ENCODE measurements at regions not wholly inside any gene's neighbourhood (a gene's known extent, or its start where the extent isn't known, plus 50 kb on each side); places are given as distances from the start of the nearest gene placed in this dataset.
A peak's percentile ranks its signal among the peaks of the same experiment; 100 is the strongest.

DNA sequence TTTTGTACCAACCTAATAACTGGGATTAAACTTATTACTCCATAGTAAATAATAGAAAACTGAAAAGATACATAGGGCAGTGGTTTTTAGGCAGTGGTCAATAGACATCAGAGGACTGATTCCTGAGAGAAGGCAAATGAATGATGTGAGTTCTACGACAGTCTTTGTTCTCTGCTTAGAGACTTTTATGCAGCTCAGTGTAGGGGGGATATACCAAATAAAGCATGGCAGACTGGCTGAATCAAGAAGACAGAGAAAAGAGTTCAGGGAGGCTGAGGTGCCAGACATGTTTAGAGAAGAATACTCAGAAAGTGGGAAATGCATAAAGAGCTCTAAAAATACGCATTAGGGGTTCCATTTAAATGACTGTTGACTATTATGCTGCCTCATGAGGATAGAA lies 320.8 kb upstream of the FAR2 start:
- no peak for DNase-seq

DNA sequence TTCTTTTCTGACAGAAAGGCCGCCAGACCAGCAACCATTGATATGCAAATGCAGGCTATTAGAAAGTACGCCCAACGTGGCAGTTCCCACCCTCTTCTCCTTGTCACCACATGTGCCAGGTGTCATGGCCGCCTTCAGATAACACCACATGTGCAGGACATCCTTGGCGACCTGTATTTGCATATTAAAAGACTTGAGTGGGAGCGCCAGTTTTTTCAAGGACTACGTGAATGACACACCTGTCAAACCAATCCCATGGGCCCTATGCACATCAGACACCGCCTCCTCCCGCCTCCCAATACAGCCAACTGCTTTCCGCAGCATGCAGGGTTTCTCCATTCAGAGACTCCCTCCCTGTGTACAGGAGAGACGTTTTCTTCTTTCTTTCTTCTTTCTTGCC lies 318.6 kb upstream of the FAR2 start:
- DNase-seq = no peak

DNA sequence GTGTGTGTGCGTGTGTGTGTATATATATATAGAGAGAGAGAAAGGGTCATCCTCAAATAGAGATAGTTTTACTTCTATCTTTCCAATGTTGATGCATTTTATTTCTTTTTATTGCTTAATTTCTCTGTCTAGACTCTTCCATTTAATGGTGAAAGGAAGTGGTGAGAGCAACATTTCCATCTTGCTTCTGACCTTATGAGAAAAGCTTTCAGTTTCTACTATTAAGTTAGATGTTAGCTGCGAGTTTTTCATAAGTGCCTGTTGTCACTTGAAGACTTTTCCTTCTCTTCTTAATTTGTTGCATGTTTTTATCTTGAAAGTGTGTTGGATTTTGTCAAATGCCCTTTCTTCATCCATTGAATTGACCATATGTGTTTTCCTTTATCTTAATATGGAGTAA lies 304.4 kb upstream of the FAR2 start:
- DNase-seq = no peak

DNA sequence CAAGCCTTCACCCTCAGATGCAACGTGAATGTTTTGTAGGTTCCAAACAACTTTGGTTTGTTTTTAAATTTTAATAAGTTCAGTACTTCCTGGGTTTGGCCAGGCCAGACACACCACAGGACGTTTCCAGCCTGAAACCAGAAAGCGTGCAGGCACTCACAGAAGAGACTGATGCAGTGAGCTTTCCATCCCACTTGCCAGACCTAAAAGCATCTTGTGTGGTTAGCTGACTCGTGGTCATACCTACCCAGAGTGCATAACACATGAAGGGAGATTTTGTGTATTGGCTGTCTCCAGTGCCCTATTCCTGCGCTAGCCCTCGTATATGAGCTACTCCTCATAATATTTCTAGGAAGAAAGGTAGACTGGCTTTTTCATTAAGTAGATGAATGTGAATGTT lies 297.3 kb upstream of the FAR2 start:
- DNase-seq = no peak

DNA sequence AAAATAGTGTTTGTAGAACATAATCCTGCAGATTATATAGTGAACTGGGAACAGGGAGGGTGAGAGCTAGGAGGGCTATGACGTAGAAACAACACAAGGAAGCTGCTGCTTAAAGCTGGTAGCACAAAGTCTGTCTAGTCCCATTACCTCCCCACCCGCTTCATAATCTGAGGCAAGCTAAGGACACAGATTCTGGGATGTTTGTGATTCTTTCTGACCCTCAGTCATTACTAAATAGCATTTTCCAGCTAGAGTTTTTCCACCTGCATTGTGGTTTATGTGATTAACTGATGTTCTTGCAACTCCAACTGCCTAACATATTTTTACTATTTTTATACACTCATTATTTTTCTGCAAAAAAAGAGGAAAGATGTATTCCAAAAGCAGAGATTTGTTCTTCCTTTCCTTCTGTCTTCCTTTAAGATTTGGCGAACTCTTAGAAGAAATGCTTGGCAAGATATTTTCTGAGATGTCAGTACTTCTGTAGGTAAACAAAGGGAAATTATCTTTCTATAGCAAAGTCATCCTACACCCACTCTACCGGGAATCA lies 293.2 kb upstream of the FAR2 start:
- no peak for DNase-seq

DNA sequence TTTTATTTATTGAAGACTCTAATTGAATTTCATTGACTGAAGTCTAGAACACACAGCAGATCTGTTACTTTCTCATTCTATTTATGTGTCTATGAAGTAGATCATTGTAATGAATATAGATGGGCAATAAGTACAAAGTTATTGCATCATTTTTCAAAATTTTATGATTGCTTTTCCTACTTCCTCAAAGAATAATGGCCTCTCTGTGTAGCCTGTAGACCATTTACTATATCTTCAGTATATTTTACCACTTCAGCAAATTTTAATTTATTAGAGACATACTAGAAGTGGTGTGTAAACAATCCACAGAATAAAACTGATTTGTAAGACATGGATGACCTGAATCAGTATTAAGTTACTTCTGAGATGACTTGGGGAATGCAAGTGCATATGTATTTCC lies 291.7 kb upstream of the FAR2 start:
- no peak for DNase-seq

DNA sequence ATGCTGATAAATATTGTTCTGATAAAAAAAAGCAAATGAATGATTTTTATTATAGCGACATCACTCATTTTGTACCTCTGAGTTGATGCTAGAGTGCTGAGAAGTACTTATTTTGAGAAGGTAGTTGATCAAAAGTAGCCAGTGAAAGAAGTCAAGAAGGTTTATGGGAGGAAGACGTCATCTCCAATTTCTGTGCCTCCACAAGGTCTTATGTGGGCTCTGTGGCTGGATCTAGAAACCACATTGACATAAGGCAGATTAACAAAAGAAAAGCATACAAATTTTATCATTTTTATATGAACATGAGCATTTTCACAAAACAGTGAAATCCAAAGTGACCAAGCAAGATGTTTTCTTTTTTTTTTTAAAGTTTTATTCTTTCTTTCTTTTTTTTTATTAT lies 289.5 kb upstream of the FAR2 start:
- DNase-seq = no peak

DNA sequence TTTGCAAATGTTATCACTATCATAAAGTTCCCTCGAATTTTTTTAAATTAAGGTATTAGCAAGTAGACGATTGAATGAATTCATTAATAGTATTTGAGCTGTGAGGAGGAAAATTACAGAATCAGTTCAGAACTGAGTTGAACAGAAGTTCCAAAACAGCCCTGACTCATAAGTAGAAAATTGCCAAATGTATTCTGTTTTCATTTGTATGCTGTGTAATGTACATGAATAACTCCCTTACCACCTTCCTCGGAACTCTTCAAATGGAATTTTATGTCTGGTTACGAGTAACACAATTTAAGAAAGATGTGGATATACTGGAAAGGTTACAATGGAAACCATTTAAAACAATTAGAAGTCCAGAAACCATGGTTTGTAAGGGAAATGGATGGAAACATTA lies 283.3 kb upstream of the FAR2 start:
- no peak for DNase-seq

DNA sequence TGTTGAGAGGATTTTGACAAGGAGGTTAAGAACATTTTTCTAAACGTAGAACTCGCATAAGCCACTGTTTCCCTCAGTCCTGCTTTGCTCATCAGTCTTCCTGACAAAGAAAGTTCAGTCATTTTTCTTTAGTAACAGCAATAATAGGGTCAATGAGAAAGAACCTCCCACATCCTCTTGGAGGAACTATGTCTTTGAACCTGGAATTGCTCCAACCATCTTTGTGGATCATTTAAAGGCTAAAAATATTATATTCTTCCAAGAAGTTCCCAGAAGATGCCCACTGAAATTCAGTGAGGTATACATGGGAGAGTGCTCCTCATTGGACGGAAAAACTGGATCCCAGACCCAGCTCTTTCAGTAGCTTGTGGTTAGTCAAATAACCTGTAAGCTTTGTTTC lies 282.8 kb upstream of the FAR2 start:
- DNase-seq = no peak

DNA sequence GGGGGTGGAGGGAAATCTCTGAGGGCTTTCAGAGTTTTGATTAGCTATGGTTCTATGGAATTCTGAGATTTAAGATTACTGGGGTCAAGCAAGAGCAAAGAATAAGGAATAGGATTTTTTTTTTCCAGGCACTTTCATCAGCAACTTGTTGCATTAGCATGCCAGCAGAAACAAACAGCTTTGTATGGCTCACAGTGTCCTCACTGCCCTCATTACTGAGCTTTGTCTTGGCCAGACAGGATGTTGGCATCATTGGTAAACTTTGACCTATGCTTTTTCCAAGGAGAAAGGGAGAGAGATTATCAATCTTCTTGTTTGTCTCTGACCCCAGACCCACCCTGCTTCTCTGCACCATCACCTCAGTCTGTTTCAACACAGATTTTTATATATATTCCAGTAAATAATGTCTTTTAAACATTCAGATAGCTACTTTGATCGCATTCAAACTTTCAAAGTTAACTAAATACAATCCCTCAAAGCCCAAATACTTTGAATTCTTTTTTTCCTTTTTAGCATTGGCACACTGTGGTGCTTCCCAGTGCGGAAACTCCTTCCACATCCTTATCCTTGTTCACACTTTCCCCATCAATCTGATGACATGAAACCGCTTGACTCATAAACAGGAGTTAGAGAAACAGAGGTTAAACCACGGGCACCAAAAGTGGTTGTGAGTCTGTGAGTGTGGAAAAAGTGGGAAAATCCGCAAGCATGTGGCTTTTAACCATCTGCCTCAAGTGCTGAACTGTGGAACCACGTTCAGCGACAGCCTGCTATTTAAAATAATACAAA lies 282.2 kb upstream of the FAR2 start:
- no peak for DNase-seq

DNA sequence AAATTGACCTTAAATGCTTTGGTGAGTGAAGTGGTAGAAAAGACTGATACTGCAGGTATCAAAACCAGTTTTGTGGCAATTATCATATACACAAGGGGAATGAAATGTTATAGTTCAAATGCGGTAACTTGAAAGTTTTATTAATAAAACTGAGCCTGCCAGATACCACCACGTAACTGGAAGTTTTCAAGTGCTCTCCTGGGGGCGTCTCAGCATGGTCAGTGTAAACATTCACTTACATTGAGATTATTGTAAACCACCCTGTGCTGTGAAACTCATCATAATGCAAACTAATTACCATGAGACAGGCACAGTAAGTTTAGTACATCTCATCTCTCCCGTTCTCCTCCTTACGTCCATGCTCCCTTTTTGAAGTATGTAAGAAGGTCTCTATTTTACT lies 280.7 kb upstream of the FAR2 start:
- no peak for DNase-seq

DNA sequence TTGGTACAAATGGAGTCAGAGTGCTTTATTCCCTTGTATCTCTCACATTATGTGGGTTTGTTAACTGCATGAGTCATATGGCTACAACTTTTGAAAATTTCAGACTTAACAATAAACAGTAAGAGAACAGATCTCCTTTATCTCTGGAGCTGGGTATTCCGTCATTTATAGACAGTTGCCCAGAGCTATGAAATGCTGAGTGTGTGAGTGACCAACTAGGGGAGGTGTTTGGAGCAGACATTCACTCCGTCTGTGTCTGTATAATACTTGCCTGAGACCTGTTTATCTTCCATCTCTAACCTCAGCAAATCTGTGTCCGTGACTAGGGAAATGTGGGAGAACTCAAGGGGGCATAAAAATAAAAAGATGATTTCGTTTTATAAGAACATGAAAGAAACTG lies 279.9 kb upstream of the FAR2 start:
- DNase-seq = no peak

DNA sequence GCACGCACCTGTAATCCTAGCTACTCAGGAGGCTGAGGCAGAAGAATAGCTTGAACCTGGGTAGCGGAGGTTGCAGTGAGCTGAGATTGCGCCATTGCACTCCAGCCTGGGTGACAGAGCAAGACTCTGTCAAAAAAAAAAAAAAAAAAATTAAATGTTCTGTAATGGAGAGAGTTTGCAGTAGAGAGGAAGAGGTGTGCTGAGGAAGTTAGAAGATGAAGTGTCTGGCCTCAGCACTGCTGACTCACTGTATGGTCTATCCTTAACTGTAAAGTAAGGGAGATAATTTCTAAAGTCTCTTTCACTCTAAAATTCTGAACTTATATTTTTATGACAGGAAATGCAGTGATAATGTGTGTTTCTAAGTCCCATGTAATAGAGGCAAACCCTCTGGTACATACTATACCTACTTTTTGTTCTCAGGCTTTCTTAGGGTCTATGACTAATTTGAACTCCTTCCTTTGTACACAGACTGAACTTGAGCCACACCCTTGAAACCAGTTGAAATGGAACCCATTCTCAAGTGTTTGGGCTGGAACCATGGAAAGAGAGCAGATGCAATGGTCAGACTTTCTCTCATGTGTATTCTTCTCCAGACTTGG lies 278.1 kb upstream of the FAR2 start:
- no peak for DNase-seq

DNA sequence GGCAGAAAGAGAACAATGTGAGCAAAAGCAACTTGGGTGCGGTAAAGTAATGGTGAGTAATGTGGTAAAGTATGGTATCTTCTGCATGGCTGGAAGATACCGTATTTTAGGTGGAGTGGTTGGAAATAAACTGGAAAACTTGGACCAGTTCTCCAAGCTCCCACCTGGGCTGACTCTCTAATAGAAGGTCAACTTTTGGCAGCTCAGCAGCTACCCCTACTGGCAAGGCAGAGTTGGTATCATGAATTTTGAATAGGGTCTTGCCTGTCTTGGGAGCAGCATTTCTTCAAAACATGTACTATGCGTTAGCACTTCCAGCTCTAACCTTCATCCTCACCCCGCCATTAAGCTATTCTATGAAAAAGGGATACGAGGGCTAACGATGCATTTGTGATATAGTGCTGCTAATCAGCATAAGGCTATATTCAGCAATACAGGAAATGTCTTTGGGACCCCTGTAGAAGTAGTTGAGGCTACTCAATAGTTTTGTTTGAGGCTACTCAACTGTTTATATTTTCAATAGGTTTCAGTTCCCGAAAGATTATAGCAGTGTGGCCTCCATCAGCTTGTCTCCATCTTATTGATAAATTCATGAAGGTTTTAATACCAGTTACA lies 276.3 kb upstream of the FAR2 start:
- peak; percentile 32 for DNase-seq

DNA sequence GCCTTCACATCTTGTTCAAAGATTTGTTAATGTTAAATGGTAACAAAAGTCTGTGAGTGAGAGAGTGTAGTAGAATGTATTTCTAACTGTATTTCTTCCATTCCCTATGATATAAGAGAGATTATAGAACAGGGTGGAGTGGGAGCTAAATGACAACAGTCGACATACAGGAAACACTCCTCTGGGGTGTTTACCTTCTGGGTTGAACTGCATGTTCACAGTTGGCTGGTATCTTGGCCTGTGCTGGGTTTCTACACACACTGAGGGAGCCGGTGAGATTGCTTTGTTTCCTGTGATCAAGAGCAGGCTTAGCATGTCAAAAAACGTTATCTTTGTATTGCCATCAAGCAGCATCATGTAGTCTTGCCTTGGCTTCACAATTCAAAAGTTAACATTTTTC lies 274.3 kb upstream of the FAR2 start:
- DNase-seq = no peak

DNA sequence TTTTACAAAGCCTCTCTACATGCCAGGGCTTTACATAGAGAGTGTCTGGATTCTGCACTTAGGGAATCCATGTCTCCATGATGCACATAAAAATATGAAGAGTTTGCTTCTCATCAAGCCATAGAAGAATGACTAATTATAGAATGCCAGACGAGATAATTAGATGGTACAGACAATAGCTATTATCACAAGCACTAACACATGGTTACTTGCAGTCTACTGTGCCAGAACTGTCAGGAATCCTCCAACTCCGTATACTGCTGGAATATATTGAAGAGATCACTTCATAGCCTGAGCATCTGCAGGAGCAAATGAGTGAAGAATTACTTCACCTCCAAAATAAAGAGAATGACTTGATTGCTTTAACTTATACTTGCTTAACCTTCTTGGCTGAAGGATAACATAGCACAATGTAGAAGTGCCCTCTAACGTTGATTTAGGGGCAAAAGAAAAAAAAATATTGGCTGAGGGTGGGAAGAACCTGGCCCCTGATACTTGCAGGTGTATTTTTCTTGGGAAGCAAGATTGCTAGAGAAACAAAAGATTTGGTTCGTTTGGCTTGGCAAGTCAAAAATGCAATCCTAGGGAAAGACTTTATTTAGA lies 272.8 kb upstream of the FAR2 start:
- no peak for DNase-seq

DNA sequence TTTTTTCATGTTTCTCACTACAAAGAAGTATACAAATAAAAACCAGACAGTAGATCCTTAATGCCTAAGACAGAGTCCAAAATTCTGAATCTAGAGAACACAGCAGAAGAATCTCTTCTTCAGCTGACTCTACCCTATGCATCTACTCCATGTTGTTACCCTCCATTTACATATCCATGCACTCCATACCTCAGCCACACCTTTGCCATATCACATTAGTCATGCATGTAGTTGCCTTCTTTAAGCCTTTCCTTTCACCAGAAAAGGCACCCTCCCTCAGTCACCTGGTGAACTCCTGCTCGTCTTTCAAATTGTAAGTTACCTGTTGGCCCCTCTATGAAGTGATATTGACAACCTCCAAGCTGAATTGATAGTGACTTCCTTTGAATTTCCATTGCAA lies 271.2 kb upstream of the FAR2 start:
- no peak for DNase-seq

DNA sequence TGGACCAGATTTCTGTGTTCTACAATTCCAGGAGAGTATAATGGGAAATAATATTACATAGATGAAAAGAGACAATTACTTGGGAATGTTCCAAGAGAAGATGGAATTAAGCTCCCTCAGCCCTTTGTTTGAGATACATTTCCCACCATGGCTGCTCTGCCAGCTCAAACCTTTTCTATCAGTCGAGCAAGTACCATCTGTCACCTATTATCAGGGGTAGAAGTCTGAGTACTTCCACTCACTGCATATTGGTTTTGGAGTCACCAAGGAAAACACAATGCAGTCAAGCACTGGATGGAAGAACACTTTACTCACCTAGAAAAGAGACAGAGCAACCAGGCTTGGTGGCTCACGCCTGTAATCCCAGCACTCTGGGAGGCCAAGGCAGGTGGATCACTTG lies 270.4 kb upstream of the FAR2 start:
- DNase-seq = no peak

DNA sequence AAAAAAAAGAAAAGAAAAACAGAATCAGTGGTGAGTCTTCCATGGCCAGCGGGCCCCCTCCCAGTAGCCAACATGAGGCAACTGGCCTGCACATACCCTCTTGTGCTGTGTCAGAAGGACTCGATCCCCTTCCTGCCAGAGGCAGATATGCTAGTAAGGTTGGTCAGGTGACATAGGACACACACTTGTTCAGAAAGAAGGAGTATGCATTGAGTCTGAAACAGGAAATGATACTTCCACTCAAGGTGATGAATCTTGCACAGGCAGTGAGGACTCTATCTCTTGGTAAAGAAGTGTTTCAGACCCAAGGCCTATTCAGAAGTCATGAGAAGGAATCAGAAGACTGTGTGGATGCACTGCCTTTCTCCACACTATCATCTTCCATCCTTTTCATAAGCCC lies 269.7 kb upstream of the FAR2 start:
- no peak for DNase-seq

DNA sequence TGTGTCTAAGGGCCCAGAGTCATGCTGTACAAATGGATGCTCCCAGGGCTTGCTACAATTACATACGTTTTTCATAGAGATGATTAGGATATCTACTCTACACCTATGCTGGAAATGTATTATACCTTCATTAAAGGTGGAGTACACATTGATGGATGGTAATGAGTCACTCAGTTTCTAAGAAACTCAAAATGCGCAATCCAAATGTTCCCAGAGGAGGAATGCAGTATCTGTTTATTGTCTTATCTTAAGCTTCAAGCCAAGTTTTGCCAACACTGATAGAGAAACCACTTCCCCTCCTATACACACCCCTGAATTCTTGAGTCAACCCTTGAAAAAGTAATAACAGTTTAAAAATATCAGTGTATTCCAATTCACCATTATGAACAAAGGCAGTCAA lies 266.6 kb upstream of the FAR2 start:
- no peak for DNase-seq

DNA sequence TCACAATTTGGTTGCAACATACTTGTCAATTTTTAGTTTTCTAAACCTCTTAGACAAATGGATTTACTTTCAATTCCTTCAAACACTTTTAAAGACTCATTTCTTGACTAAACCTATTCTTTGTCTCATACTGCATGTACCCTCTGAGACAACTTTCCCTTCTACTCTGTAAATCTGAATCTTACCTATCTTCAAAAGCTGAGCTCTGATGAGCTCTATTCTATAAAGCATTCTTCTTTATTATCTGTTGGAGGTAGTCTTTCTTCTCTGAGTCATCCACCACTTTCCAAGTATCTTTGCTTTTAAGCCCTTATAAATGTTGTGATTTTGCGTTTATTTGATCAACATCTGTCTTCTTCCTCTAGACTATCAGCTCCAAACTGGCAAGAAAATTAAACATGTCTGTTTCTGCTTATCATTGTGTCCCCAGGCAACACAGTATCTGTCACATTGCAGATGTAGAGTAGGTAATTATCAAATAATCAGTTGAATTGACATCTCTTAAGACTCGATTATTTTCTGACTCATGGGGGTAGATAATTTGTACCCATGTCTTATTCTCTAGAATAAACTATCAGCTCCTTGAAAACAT lies 265.6 kb upstream of the FAR2 start:
- DNase-seq = no peak

DNA sequence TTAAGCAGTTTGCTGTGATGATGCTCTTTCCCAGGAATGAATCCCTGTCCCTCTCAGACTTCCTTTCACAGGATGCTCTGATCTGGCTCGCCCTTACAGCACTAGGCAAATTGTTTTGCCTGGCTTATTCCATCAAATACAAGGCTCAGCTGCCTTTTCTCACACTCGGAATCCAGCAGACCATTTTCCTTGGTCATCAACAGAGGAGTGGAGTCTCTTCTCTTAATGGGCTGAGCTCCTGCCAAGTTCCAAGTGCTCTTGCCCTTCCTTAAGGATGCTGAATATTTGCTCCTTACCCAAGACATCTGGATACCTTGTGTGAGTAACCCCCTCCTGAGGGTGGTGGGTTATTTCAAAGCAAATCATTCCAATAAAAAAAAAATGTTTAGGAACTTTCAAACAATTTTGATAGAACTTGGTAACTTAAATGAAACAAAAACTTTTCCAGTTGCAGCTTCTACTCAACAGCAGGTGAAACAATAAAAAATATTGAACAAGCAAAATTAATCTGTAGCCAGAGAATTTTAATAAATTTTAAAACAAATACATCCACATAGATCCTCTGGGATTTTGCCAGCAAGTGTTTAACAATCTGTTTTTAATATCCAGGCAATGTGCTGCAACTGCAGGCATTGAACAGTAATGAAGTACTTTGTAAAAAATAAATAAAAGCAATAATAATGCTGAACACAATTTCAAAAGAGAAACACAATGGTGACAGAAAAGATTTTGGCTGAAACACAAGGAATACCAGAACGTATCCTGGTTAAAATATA lies 264.0 kb upstream of the FAR2 start:
- DNase-seq = no peak

DNA sequence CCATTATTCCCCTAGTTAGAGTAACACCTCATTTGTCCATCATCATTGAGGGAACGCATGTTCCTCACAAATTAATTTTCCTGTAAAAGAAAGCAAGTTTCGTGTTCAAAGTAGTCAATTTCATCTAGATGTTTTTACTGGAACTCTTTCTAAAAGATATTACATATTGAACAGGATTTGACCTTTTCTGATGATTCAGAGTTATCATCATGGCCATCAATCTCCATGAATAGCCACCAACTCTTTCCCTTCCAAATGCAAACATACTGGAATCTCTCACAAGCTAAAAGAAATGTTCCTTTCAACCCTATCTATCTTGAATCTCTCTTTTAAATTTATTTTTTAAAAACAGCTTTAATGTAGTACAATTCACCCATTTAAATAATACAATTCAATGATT lies 263.1 kb upstream of the FAR2 start:
- DNase-seq = no peak

Measured in activated CD4-positive, alpha-beta T cell treated with anti-CD3 and anti-CD28 coated beads for 48 hours (primary cell).